Fibroblast of lung (primary cell): ENCODE measurements at regions not wholly inside any gene's neighbourhood (a gene's known extent, or its start where the extent isn't known, plus 50 kb on each side); places are given as distances from the start of the nearest gene placed in this dataset.
A peak's percentile ranks its signal among the peaks of the same experiment; 100 is the strongest.

Source experiments
- DNase-seq, 2 donors: peaks; one replicate each; pipeline versions ENCODE4 v3.0.0 to v3.0.0-alpha.2; 2010; ENCODE audit warnings: low read depth in 2 of 2
- H2AFZ ChIP-seq: 2 replicates; pipeline ENCODE4 v1.5.1; 2012; ENCODE audit warnings: low read length, control low read depth, inconsistent platforms
- H3K27ac ChIP-seq: 2 replicates; pipeline ENCODE4 v1.5.1; 2011; ENCODE audit warnings: low read length, control low read depth; ENCODE audit not compliant: insufficient read depth
- H3K27me3 ChIP-seq: 2 replicates; pipeline ENCODE4 v1.5.1; 2011; ENCODE audit warnings: mild to moderate bottlenecking, low read length; ENCODE audit not compliant: control insufficient read depth, insufficient read depth
- H3K36me3 ChIP-seq: 2 replicates; pipeline ENCODE4 v1.5.1; 2011; ENCODE audit warnings: low read length; ENCODE audit not compliant: control insufficient read depth, insufficient read depth
- H3K4me1 ChIP-seq: 2 replicates; pipeline ENCODE4 v1.5.1; 2011; ENCODE audit warnings: low read length; ENCODE audit not compliant: control insufficient read depth, insufficient read depth; ENCODE audit errors: extremely low read depth
- H3K4me2 ChIP-seq: 2 replicates; pipeline ENCODE4 v1.5.1; 2011; ENCODE audit warnings: low read length, control low read depth; ENCODE audit not compliant: insufficient read depth; ENCODE audit errors: extremely low read depth
- H3K4me3 ChIP-seq, 4 experiments: fragments of 200-600 bp in 1 of 4; sonication (generic) in 1 of 4; replicated peaks in 1 of 4; 2 replicates each; pipeline ENCODE4 v1.5.1; 2011 to 2016; ENCODE audit warnings: low read length in 4 of 4, low read depth in 3 of 4, mild to moderate bottlenecking in 3 of 4, control low read depth in 2 of 4, inconsistent platforms in 1 of 4, mixed read lengths in 1 of 4; ENCODE audit not compliant: insufficient read depth in 1 of 4; ENCODE audit errors: control extremely low read depth in 1 of 4
- H3K79me2 ChIP-seq: 2 replicates; pipeline ENCODE4 v1.5.1; 2012; ENCODE audit warnings: mild to moderate bottlenecking, low read length, inconsistent platforms; ENCODE audit not compliant: control insufficient read depth, insufficient read depth
- H3K9ac ChIP-seq: 2 replicates; pipeline ENCODE4 v1.5.1; 2011; ENCODE audit warnings: mild to moderate bottlenecking, low read length, control low read depth; ENCODE audit not compliant: insufficient read depth
- H3K9me3 ChIP-seq: 2 replicates; pipeline ENCODE4 v1.5.1; 2012; ENCODE audit warnings: low read depth, low read length; ENCODE audit not compliant: control insufficient read depth, insufficient read depth
- H4K20me1 ChIP-seq: 2 replicates; pipeline ENCODE4 v1.5.1; 2011; ENCODE audit warnings: low read length; ENCODE audit not compliant: control insufficient read depth, insufficient read depth; ENCODE audit errors: extremely low read depth
- EZH2 ChIP-seq: IDR thresholded peaks from 2 replicates; pipeline ENCODE4 v1.5.1; 2012; ENCODE audit warnings: low read length, control low read depth, mild to moderate bottlenecking; ENCODE audit errors: missing control alignments
- TF ChIP-seq, protein P1 (sequence below), 2 donors: IDR thresholded peaks in 1 of 2; conservative IDR thresholded peaks in 1 of 2; 1 replicate in 1 of 2; 2 replicates in 1 of 2; pipeline ENCODE4 v1.5.1; 2011 to 2012; ENCODE audit warnings: low read length in 2 of 2, control low read depth in 1 of 2, inconsistent platforms in 1 of 2, low read depth in 1 of 2, mild to moderate bottlenecking in 1 of 2

GRCh38 chr5:74361406-74362358, 278.8 kb downstream of the ENC1 start:
- H3K4me3 ChIP-seq = no peak overlapping the region
- H3K79me2 ChIP-seq = no peaks in the 10 kb centered on the region
- no peaks in the 10 kb centered on the region for H4K20me1 ChIP-seq
- H3K9ac ChIP-seq = no peak overlapping the region
- no peak overlapping the region for H2AFZ ChIP-seq
- H3K27me3 ChIP-seq = no peaks in the 10 kb centered on the region
- H3K36me3 ChIP-seq = no peaks in the 10 kb centered on the region
- DNase-seq = peak in 1 of 2 donors; percentile 32
- no peak for TF ChIP-seq EZH2
- TF ChIP-seq, protein P1, sequence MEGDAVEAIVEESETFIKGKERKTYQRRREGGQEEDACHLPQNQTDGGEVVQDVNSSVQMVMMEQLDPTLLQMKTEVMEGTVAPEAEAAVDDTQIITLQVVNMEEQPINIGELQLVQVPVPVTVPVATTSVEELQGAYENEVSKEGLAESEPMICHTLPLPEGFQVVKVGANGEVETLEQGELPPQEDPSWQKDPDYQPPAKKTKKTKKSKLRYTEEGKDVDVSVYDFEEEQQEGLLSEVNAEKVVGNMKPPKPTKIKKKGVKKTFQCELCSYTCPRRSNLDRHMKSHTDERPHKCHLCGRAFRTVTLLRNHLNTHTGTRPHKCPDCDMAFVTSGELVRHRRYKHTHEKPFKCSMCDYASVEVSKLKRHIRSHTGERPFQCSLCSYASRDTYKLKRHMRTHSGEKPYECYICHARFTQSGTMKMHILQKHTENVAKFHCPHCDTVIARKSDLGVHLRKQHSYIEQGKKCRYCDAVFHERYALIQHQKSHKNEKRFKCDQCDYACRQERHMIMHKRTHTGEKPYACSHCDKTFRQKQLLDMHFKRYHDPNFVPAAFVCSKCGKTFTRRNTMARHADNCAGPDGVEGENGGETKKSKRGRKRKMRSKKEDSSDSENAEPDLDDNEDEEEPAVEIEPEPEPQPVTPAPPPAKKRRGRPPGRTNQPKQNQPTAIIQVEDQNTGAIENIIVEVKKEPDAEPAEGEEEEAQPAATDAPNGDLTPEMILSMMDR (conservative IDR thresholded peaks at IDR 0.05 in 1 of 2, IDR thresholded peaks at IDR 0.05 in 1 of 2; ENCODE audit: low read depth in 1 of 2, low read length in 2 of 2) = no peak
- H3K4me1 ChIP-seq = no peaks in the 10 kb centered on the region
- H3K9me3 ChIP-seq = no peaks in the 10 kb centered on the region
- H3K4me2 ChIP-seq = no peak overlapping the region
- H3K27ac ChIP-seq = no peak overlapping the region

GRCh38 chr5:74360535-74361210, 279.9 kb downstream of the ENC1 start:
- Histone ChIP-seq H3K27me3 (no peaks in the 10 kb centered on the region), H3K4me2 (no peak overlapping the region), H2AFZ (no peak overlapping the region), H3K27ac (no peak overlapping the region), H3K9ac (no peak overlapping the region), H3K9me3 (no peaks in the 10 kb centered on the region), H3K36me3 (no peaks in the 10 kb centered on the region), H3K4me3 (no peak overlapping the region), H4K20me1 (no peaks in the 10 kb centered on the region), H3K79me2 (no peaks in the 10 kb centered on the region), H3K4me1 (no peaks in the 10 kb centered on the region)
- DNase-seq = peak in 1 of 2 donors; percentile 74
- TF ChIP-seq, protein P1 (conservative IDR thresholded peaks at IDR 0.05 in 1 of 2, IDR thresholded peaks at IDR 0.05 in 1 of 2; ENCODE audit: low read depth in 1 of 2, low read length in 2 of 2) = no peak
- TF ChIP-seq EZH2 = no peak

DNA sequence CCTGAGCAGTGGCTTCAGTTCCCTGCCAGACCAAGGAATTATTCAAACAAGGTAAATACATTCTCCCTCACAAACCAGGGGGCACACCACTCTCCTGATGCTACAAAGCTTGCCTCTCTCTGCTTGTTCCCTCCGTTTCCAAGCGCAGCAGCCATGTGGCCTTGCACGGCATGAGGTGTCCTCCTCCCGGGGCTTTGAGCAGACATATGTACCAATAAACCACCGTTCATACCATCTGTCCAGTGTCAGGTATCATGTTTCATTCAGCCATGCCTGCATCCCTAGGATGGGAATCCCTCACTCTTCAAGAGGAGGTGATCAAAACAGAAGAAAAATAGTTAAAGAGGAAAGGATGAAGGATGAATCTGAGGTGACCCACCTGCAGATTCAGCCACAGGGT, 282.7 kb downstream of the ENC1 start:
- Histone ChIP-seq H3K4me1 (no peaks in the 10 kb centered on the region), H3K27me3 (no peaks in the 10 kb centered on the region), H3K9me3 (no peaks in the 10 kb centered on the region), H4K20me1 (no peaks in the 10 kb centered on the region), H3K9ac (no peak overlapping the region), H3K36me3 (no peaks in the 10 kb centered on the region), H3K27ac (no peak overlapping the region), H3K4me3 (no peak overlapping the region), H3K4me2 (no peak overlapping the region), H2AFZ (no peak overlapping the region), H3K79me2 (no peaks in the 10 kb centered on the region)
- no peak for DNase-seq
- TF ChIP-seq, protein P1 (conservative IDR thresholded peaks at IDR 0.05 in 1 of 2, IDR thresholded peaks at IDR 0.05 in 1 of 2; ENCODE audit: low read depth in 1 of 2, low read length in 2 of 2) = no peak
- no peak for TF ChIP-seq EZH2
